ENCODE measurements at regions not wholly inside any gene's neighbourhood (a gene's known extent, or its start where the extent isn't known, plus 50 kb on each side); places are given as distances from the start of the nearest gene placed in this dataset.

- Histone ChIP-seq H3K4me1 (no peaks in the 10 kb centered on the region), H3K27me3 (no peaks in the 10 kb centered on the region), H3K9me3 (no peaks in the 10 kb centered on the region), H3K36me3 (no peaks in the 10 kb centered on the region), H3K4me3 (no peak overlapping the region), H3K27ac (no peak overlapping the region)
- intact Hi-C loops (cut with DNase I) = no loop called here
- no peak for TF ChIP-seq CTCF (IDR thresholded peaks at IDR 0.05)
- ATAC-seq (no peak), DNase-seq (no peak)
Observed at GRCh38 chr2:15722980-15723379, 131.3 kb downstream of the DDX1 start.

GRCh38 chr2:15724235-15724634 is 132.6 kb downstream of the DDX1 start:
- Histone ChIP-seq H3K4me3 (no peak overlapping the region), H3K36me3 (no peaks in the 10 kb centered on the region), H3K9me3 (no peaks in the 10 kb centered on the region), H3K27me3 (no peaks in the 10 kb centered on the region), H3K27ac (no peak overlapping the region), H3K4me1 (no peaks in the 10 kb centered on the region)
- TF ChIP-seq CTCF (IDR thresholded peaks at IDR 0.05) = no peak
- intact Hi-C loops (cut with DNase I) = no loop called here
- DNase-seq (no peak), ATAC-seq (no peak)

DNA sequence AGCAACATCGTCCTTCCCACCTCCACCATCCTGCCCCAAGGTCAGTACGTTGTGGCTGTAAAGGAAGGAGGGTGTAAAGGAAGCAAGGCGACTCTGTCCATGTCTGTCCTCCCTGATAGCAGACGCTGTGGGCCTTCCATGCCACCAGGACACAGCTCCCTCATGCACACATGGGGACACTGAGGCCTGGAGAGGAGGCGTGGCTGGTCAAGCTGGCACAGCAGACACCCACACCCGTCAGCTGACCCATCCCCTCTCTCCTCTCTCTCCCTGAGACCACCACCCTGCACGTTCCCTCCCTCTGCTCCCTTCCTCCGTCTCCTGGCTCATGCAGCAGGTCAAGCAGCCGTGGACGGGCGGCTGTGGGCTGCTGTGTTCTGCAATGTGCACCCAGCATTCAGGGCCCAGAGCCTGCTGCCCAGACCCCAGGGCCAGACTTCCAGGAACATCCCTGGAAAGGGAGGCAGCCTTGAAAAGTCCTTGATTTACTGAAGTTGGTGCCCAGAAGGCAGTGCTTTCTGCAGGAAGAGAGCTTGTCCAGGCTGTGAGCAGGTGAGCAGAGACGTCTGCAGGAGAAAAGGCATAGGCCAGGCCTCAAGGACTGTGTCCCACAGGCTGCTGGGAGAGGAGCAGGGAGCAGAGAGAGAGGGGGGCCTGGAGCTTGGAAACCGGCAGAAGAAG is 133.6 kb downstream of the DDX1 start:
- intact Hi-C loops (cut with DNase I) = no loop called here
- no peaks in the 10 kb centered on the region for H3K36me3 ChIP-seq
- no peaks in the 10 kb centered on the region for H3K9me3 ChIP-seq
- no peak for DNase-seq
- H3K4me3 ChIP-seq = no peak overlapping the region
- H3K27me3 ChIP-seq = no peaks in the 10 kb centered on the region
- peaks cover 3% of the 10 kb centered on the region for H3K4me1 ChIP-seq
- TF ChIP-seq CTCF (IDR thresholded peaks at IDR 0.05) = no peak
- no peak overlapping the region for H3K27ac ChIP-seq
- no peak for ATAC-seq

DNA sequence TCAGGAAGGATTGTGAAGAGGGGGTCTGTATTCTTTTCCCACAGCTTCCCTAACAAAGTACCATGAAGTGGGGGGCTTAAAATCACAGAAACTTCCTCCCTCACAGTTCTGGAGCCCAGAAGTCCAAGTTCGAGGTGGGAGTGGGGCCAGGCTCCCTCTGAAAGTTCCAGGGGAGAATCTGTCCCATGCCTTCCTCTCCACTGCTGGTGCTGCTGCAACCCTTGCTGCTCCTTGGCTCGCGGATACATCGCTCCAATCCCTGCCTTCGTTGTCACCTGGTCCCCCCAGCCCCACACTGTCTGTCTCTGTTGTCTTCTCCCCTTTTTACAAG is 134.1 kb downstream of the DDX1 start:
- peaks cover 8% of the 10 kb centered on the region for H3K4me1 ChIP-seq
- intact Hi-C loops (cut with DNase I) = no loop called here
- no peak overlapping the region for H3K27ac ChIP-seq
- TF ChIP-seq CTCF (IDR thresholded peaks at IDR 0.05) = no peak
- H3K27me3 ChIP-seq = no peaks in the 10 kb centered on the region
- ATAC-seq (no peak), DNase-seq (no peak)
- no peak overlapping the region for H3K4me3 ChIP-seq
- H3K36me3 ChIP-seq = no peaks in the 10 kb centered on the region
- no peaks in the 10 kb centered on the region for H3K9me3 ChIP-seq

DNA sequence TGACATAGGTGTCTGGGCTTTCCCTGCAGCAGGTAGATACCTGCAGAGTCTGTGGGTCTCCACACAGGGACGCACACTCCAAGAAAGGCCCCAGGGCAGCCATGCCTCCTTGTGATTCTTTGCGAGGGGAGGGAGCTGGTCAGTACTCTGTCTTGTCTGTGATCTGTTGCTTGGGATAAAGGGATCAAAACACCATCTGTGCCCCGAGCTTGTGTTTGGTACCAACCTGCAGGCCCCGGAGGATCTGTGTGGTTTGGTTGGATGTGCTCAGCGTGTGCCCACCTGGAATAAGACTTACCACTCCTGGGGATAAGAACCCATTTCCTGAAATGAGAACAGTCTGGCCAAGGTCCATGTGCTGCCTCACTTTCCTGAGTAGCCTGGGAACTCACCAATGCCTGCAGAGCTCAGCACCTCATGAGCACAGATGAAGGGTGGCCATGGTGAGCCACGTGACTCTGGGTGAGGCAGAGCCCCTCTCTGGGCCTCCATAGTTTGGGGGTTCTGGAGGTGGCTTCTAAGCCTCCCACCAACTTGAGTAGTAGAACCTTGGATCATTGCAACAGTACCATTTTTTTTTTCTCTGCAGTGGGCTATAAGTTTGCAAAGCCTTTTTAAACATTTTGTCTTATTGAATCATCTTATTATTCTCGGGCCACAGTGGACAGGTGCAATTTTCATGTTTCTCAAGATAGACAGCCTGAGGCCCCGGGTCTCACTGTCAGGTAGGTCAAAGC is 134.8 kb downstream of the DDX1 start:
- intact Hi-C loops (cut with DNase I) = no loop called here
- no peak for ATAC-seq
- no peak for DNase-seq
- TF ChIP-seq CTCF (IDR thresholded peaks at IDR 0.05) = no peak
- H3K27ac ChIP-seq = no peak overlapping the region
- H3K36me3 ChIP-seq = no peaks in the 10 kb centered on the region
- peaks cover 13% of the 10 kb centered on the region for H3K4me1 ChIP-seq
- no peaks in the 10 kb centered on the region for H3K9me3 ChIP-seq
- H3K4me3 ChIP-seq = no peak overlapping the region
- no peaks in the 10 kb centered on the region for H3K27me3 ChIP-seq

All from upper lobe of right lung (tissue), 1 donor.